Ovary (tissue), 7 donors: ENCODE measurements at regions not wholly inside any gene's neighbourhood (a gene's known extent, or its start where the extent isn't known, plus 50 kb on each side); places are given as distances from the start of the nearest gene placed in this dataset.

Experiments used
- DNase-seq, 5 donors: peaks; one replicate each; pipeline ENCODE4 v3.0.0-alpha.2; 2019 to 2020
- H3K27ac ChIP-seq, 2 donors: fragments of 200-600 bp; one replicate each; pipeline versions ENCODE4 v1.5.1 to v1.8.0; 2019 to 2022
- H3K27me3 ChIP-seq: fragments of 200-600 bp; one replicate; pipeline ENCODE4 v1.8.0; 2022
- H3K36me3 ChIP-seq: fragments of 200-600 bp; sonication (generic); one replicate; pipeline ENCODE4 v1.5.1; 2019
- H3K4me1 ChIP-seq: one replicate; pipeline ENCODE4 v1.8.1; 2013; ENCODE audit warnings: mild to moderate bottlenecking, moderate library complexity; ENCODE audit not compliant: insufficient read depth
- H3K4me3 ChIP-seq: fragments of 200-600 bp; sonication (generic); one replicate; pipeline ENCODE4 v1.5.1; 2017
- H3K9me3 ChIP-seq, 2 donors: fragments of 200-600 bp in 1 of 2; sonication (generic) in 1 of 2; one replicate each; pipeline versions ENCODE4 v1.5.1 to v1.8.1; 2013 to 2019; ENCODE audit warnings: mild to moderate bottlenecking in 1 of 2, moderate library complexity in 1 of 2
- CTCF ChIP-seq, 3 donors: fragments of 450-650 bp in 2 of 3; fragments of 200-600 bp in 1 of 3; IDR thresholded peaks; one replicate each; pipeline versions ENCODE4 v1.5.1 to v1.8.0; 2016 to 2022; ENCODE audit warnings: antibody characterized with exemption in 3 of 3, mild to moderate bottlenecking in 1 of 3
- EP300 ChIP-seq: sonication (generic); formaldehyde crosslinking; IDR thresholded peaks from one replicate; pipeline ENCODE4 v1.6.1; 2017; ENCODE audit warnings: antibody characterized with exemption
- POLR2A ChIP-seq: fragments of 450-650 bp; IDR thresholded peaks from one replicate; pipeline ENCODE4 v1.6.1; 2017; ENCODE audit warnings: antibody characterized with exemption, mild to moderate bottlenecking, moderate library complexity
- WGBS, 3 donors: extraction: QIAGEN DNeasy Blood & Tissue Kit in 1 of 3; methylation state at CpG; one replicate each; pipeline versions ENCODE4 v1.1.5 to v1.1.7; 2013 to 2017; 5-methylcytosine and 5-hydroxymethylcytosine counted together
- intact Hi-C, 4 donors: fragments of 100-400 bp; cut with DNase I; formaldehyde crosslinking; loops; one replicate each; pipeline versions ENCODE4 v1.11.0 to v1.15.1; 2022 to 2023
- donor health status: DM: no; HTN: no; CAD: no; lungs with moderate emphysema.
- donor health status: DM: no; HTN: no; CAD: no.
- donor health status: Bipolar disorder and iron deficiency.
- donor health status: DM: no; HTN: no; CAD: no.
- donor health status: DM: yes; HTN: yes; CAD: no.

- 87 to 92% (median 88%) methylated on average over 2 of the region's 2 CpGs for WGBS, 3 donors
- Histone ChIP-seq H3K4me3 (no peak overlapping the region), H3K4me1 (peaks cover under 1% of the 10 kb centered on the region), H3K36me3 (no peaks in the 10 kb centered on the region), H3K9me3 (no peaks in the 10 kb centered on the region), H3K27ac (no peak overlapping the region), H3K27me3 (no peaks in the 10 kb centered on the region)
- no peak for DNase-seq
- intact Hi-C loops = no loop called here
- TF ChIP-seq CTCF (IDR thresholded peaks at IDR 0.05) (no peak), EP300 (no peak), POLR2A (no peak)
Measured at GRCh38 chr2:239887604-239888003, 137.5 kb downstream of the NDUFA10 start.

DNA sequence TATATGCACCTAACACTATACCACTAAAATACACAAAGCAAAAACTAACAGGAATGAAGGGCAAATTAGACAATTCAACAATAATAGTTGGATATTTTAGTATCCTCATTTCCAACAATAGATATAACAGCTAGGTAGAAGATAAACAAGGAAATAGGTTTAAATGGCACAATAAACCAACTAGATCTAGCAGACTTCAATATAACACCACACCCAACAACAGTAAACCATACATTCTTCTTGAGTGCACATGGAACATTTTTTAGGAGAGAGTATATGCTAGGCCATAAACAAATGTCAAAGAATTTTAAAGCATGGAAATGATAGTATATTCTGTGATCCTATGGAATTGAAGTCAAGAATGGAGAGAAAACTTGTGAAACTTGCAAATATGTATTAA is 138.4 kb downstream of the NDUFA10 start:
- peaks cover 8% of the 10 kb centered on the region for H3K4me1 ChIP-seq
- DNase-seq = no peak
- no peaks in the 10 kb centered on the region for H3K36me3 ChIP-seq
- H3K4me3 ChIP-seq = no peak overlapping the region
- no peaks in the 10 kb centered on the region for H3K27me3 ChIP-seq
- no peaks in the 10 kb centered on the region for H3K9me3 ChIP-seq
- no peak overlapping the region for H3K27ac ChIP-seq
- TF ChIP-seq CTCF (IDR thresholded peaks at IDR 0.05) = no peak
- intact Hi-C loops = no loop called here

- TF ChIP-seq POLR2A (no peak), CTCF (IDR thresholded peaks at IDR 0.05) (no peak), EP300 (no peak)
- no peaks in the 10 kb centered on the region for H3K9me3 ChIP-seq
- H3K36me3 ChIP-seq = no peaks in the 10 kb centered on the region
- no peak for DNase-seq
- WGBS, 3 donors = 94 to 99% (median 96%) methylated on average over 2 of the region's 2 CpGs
- intact Hi-C loops = loop anchor here in 2 of 4 donors (5.0 kb wide), 2 partner anchors 848 to 853 kb away; no protein-coding TSS in a partner anchor
- peaks cover 8% of the 10 kb centered on the region for H3K4me1 ChIP-seq
- H3K4me3 ChIP-seq = no peak overlapping the region
- no peak overlapping the region for H3K27ac ChIP-seq
- no peaks in the 10 kb centered on the region for H3K27me3 ChIP-seq
Measured at GRCh38 chr2:239884875-239885274, 140.3 kb downstream of the NDUFA10 start.

DNA sequence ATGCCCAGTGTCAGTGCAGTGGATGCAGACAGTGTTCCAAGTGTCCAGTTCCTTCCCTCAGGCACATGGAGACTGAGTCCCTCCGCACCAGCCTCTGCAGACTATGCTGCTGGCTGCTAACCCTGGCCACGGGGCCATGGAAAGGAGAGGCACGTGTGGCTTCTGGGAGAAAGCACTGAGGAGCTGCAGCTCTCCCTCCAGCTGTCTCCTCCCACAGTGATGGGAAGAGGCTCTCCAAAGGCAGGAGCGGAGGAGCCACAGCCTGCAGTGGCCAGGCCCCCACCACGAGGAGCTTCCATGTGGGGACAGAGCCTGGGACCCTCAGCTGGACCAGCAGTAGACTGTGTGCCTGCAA is 141.1 kb downstream of the NDUFA10 start:
- DNase-seq = no peak
- Histone ChIP-seq H3K4me3 (no peak overlapping the region), H3K36me3 (no peaks in the 10 kb centered on the region), H3K27ac (no peak overlapping the region), H3K4me1 (peaks cover 8% of the 10 kb centered on the region), H3K27me3 (no peaks in the 10 kb centered on the region), H3K9me3 (no peaks in the 10 kb centered on the region)
- TF ChIP-seq POLR2A (no peak), CTCF (IDR thresholded peaks at IDR 0.05) (no peak), EP300 (no peak)
- intact Hi-C loops = loop anchor here in 2 of 4 donors (5.0 kb wide), 2 partner anchors 847 to 852 kb away; no protein-coding TSS in a partner anchor
- 87 to 97% (median 92%) methylated on average over 5 of the region's 5 CpGs for WGBS, 3 donors
